Liver (tissue), 8 donors: ENCODE measurements at regions not wholly inside any gene's neighbourhood (a gene's known extent, or its start where the extent isn't known, plus 50 kb on each side); places are given as distances from the start of the nearest gene placed in this dataset.

Experiments
- DNase-seq: peaks from one replicate; pipeline ENCODE4 v3.0.0-alpha.2; 2017; ENCODE audit warnings: low spot score
- H3K27ac ChIP-seq, 2 donors: one replicate each; pipeline ENCODE4 v1.7.0; 2013; ENCODE audit warnings: inconsistent platforms in 2 of 2, low read length in 2 of 2, control low read depth in 1 of 2, low read depth in 1 of 2, mild to moderate bottlenecking in 1 of 2
- H3K27me3 ChIP-seq, 4 donors: one replicate each; pipeline versions ENCODE4 v1.6.1 to v1.7.0; 2013; ENCODE audit warnings: low read length in 3 of 4, inconsistent platforms in 1 of 4, mild to moderate bottlenecking in 1 of 4, moderate library complexity in 1 of 4; ENCODE audit not compliant: control insufficient read depth in 4 of 4, insufficient read depth in 4 of 4
- H3K36me3 ChIP-seq, 4 donors: one replicate each; pipeline versions ENCODE4 v1.6.1 to v1.7.0; 2013; ENCODE audit warnings: low read length in 3 of 4, mild to moderate bottlenecking in 3 of 4, low read depth in 1 of 4, moderate library complexity in 1 of 4; ENCODE audit not compliant: control insufficient read depth in 4 of 4, insufficient read depth in 3 of 4
- H3K4me1 ChIP-seq, 4 donors: one replicate each; pipeline versions ENCODE4 v1.6.1 to v1.7.0; 2013; ENCODE audit warnings: low read length in 3 of 4, mild to moderate bottlenecking in 3 of 4, moderate library complexity in 1 of 4; ENCODE audit not compliant: control insufficient read depth in 4 of 4, insufficient read depth in 4 of 4
- H3K4me3 ChIP-seq, 3 donors: one replicate each; pipeline versions ENCODE4 v1.6.1 to v1.7.0; 2013; ENCODE audit warnings: low read length in 3 of 3, control low read depth in 1 of 3, low read depth in 1 of 3, mild to moderate bottlenecking in 1 of 3
- H3K9ac ChIP-seq, 2 donors: one replicate each; pipeline ENCODE4 v1.7.0; 2013; ENCODE audit warnings: low read length in 2 of 2, mild to moderate bottlenecking in 2 of 2, moderate library complexity in 2 of 2, control low read depth in 1 of 2, low read depth in 1 of 2
- H3K9me3 ChIP-seq, 4 donors: one replicate each; pipeline versions ENCODE4 v1.6.1 to v1.7.0; 2013; ENCODE audit warnings: low read length in 3 of 4; ENCODE audit not compliant: control insufficient read depth in 4 of 4
- ATF3 ChIP-seq: IDR thresholded peaks from 2 replicates; pipeline ENCODE4 v1.6.1; 2016; ENCODE audit warnings: antibody characterized with exemption
- CTCF ChIP-seq: fragments of 150-350 bp; IDR thresholded peaks from 2 replicates; pipeline ENCODE4 v1.5.1; 2017; ENCODE audit warnings: improper control_type of control experiment, low read depth, low read length; ENCODE audit not compliant: missing input control
- FOXA1 ChIP-seq: IDR thresholded peaks from 2 replicates; pipeline ENCODE4 v1.6.1; 2016; ENCODE audit warnings: antibody characterized with exemption
- FOXA2 ChIP-seq: IDR thresholded peaks from 2 replicates; pipeline ENCODE4 v1.6.1; 2016; ENCODE audit warnings: antibody characterized with exemption
- GABPA ChIP-seq, 2 donors: IDR thresholded peaks in 1 of 2; conservative IDR thresholded peaks in 1 of 2; 2 replicates each; pipeline ENCODE4 v1.6.1; 2016; ENCODE audit warnings: antibody characterized with exemption in 2 of 2, mild to moderate bottlenecking in 1 of 2, moderate library complexity in 1 of 2
- HNF4A ChIP-seq, 2 donors: conservative IDR thresholded peaks; 2 replicates each; pipeline ENCODE4 v1.6.1; 2016; ENCODE audit warnings: antibody characterized with exemption in 2 of 2, mild to moderate bottlenecking in 2 of 2
- HNF4G ChIP-seq: IDR thresholded peaks from 2 replicates; pipeline ENCODE4 v1.6.1; 2016; ENCODE audit warnings: antibody characterized with exemption
- JUND ChIP-seq, 2 donors: IDR thresholded peaks; 2 replicates each; pipeline ENCODE4 v1.6.1; 2016; ENCODE audit warnings: antibody characterized with exemption in 2 of 2
- MAX ChIP-seq: IDR thresholded peaks from 2 replicates; pipeline ENCODE4 v1.6.1; 2016; ENCODE audit warnings: antibody characterized with exemption
- NR2F2 ChIP-seq: IDR thresholded peaks from 2 replicates; pipeline ENCODE4 v1.6.1; 2016; ENCODE audit warnings: antibody characterized with exemption
- RAD21 ChIP-seq, 2 donors: IDR thresholded peaks; 2 replicates each; pipeline ENCODE4 v1.6.1; 2016; ENCODE audit warnings: antibody characterized with exemption in 2 of 2, mild to moderate bottlenecking in 2 of 2
- REST ChIP-seq: IDR thresholded peaks from 2 replicates; pipeline ENCODE4 v1.6.1; 2016; ENCODE audit warnings: antibody characterized with exemption, mild to moderate bottlenecking
- RXRA ChIP-seq, 2 donors: IDR thresholded peaks; 2 replicates each; pipeline ENCODE4 v1.6.1; 2017 to 2018; ENCODE audit warnings: antibody characterized with exemption in 2 of 2, mild to moderate bottlenecking in 1 of 2
- SP1 ChIP-seq: IDR thresholded peaks from 2 replicates; pipeline ENCODE4 v1.6.1; 2018; ENCODE audit warnings: antibody characterized with exemption, mild to moderate bottlenecking
- TAF1 ChIP-seq: conservative IDR thresholded peaks from 2 replicates; pipeline ENCODE4 v1.6.1; 2016; ENCODE audit warnings: antibody characterized with exemption, mild to moderate bottlenecking
- ZBTB33 ChIP-seq: IDR thresholded peaks from 2 replicates; pipeline ENCODE4 v1.6.1; 2016; ENCODE audit warnings: antibody characterized with exemption
- WGBS: extraction: QIAGEN DNeasy Blood & Tissue Kit; methylation state at CpG from one replicate; pipeline ENCODE4 v1.1.7; 2013; 5-methylcytosine and 5-hydroxymethylcytosine counted together
- donor health status: healthy.
- donor health status: healthy.
- donor health status: healthy.
- donor health status: healthy.
- donor health status: healthy.

GRCh38 chr13:99892866-99893504 is 78.6 kb downstream of the ZIC5 start:
- no peak overlapping the region for H3K9ac ChIP-seq
- WGBS: 95% methylated on average over 17 of the region's 17 CpGs
- H3K27me3 ChIP-seq: no peaks in the 10 kb centered on the region
- DNase-seq: no peak
- TF ChIP-seq REST: no peak
- no peak for TF ChIP-seq HNF4A (conservative IDR thresholded peaks at IDR 0.05)
- no peak for TF ChIP-seq NR2F2
- TF ChIP-seq ATF3: no peak
- no peak for TF ChIP-seq FOXA2
- TF ChIP-seq HNF4G: no peak
- TF ChIP-seq MAX: no peak
- TF ChIP-seq FOXA1: no peak
- no peak for TF ChIP-seq RXRA (IDR thresholded peaks at IDR 0.05)
- TF ChIP-seq JUND (IDR thresholded peaks at IDR 0.05): no peak
- TF ChIP-seq RAD21 (IDR thresholded peaks at IDR 0.05): no peak
- no peak for TF ChIP-seq GABPA (IDR thresholded peaks at IDR 0.05 in 1 of 2, conservative IDR thresholded peaks at IDR 0.05 in 1 of 2)
- no peak for TF ChIP-seq SP1
- no peak for TF ChIP-seq ZBTB33
- no peak for TF ChIP-seq CTCF
- H3K27ac ChIP-seq: no peak overlapping the region
- H3K4me3 ChIP-seq: no peak overlapping the region
- H3K36me3 ChIP-seq: no peaks in the 10 kb centered on the region
- peaks cover 0 to 4% (median 0%) of the 10 kb centered on the region in 4 donors for H3K9me3 ChIP-seq
- H3K4me1 ChIP-seq: peaks cover 0 to 6% (median 5%) of the 10 kb centered on the region in 4 donors

- peaks cover 0 to 4% (median 0%) of the 10 kb centered on the region in 4 donors for H3K9me3 ChIP-seq
- H3K9ac ChIP-seq: no peak overlapping the region
- no peak overlapping the region for H3K4me3 ChIP-seq
- H3K4me1 ChIP-seq: peaks cover 0 to 6% (median 5%) of the 10 kb centered on the region in 4 donors
- no peaks in the 10 kb centered on the region for H3K27me3 ChIP-seq
- no peaks in the 10 kb centered on the region for H3K36me3 ChIP-seq
- no peak for DNase-seq
- WGBS: 87% methylated on average over 8 of the region's 8 CpGs
- no peak overlapping the region for H3K27ac ChIP-seq
- TF ChIP-seq ATF3 (no peak), RAD21 (IDR thresholded peaks at IDR 0.05) (no peak), FOXA1 (no peak), SP1 (no peak), TAF1 (no peak), GABPA (IDR thresholded peaks at IDR 0.05 in 1 of 2, conservative IDR thresholded peaks at IDR 0.05 in 1 of 2) (no peak), RXRA (IDR thresholded peaks at IDR 0.05) (no peak), REST (no peak), ZBTB33 (no peak)
Observed at GRCh38 chr13:99892196-99892613, 79.4 kb downstream of the ZIC5 start.
